AG04449 (cell line): ENCODE measurements at regions not wholly inside any gene's neighbourhood (a gene's known extent, or its start where the extent isn't known, plus 50 kb on each side); places are given as distances from the start of the nearest gene placed in this dataset.

Experiments
- CTCF ChIA-PET: fragments of 350-600 bp; formaldehyde crosslinking; extraction: SDS; loops from one replicate; lab custom pipeline; 2021; ENCODE audit warnings: antibody characterized with exemption; lab: Yijun Ruan, JAX
- POLR2A ChIA-PET: fragments of 400-600, 350-600 bp; formaldehyde crosslinking; extraction: SDS; loops from one replicate; lab custom pipeline; 2020; ENCODE audit warnings: antibody characterized with exemption, inconsistent platforms; lab: Yijun Ruan, JAX
- DNase-seq: peaks from one replicate; pipeline ENCODE4 v3.0.0-alpha.2; 2010; ENCODE audit warnings: low read depth, low spot score
- H3K4me3 ChIP-seq: 2 replicates; pipeline ENCODE4 v1.5.1; 2011; ENCODE audit warnings: low read depth, mild to moderate bottlenecking, control low read depth, low read length
- CTCF ChIP-seq: IDR thresholded peaks from one replicate; pipeline ENCODE4 v1.5.1; 2011; ENCODE audit warnings: mild to moderate bottlenecking, moderate library complexity, low read length, control low read depth, inconsistent platforms; ENCODE audit not compliant: insufficient read depth; ENCODE audit errors: missing control alignments

- no peak for TF ChIP-seq CTCF
- H3K4me3 ChIP-seq = no peak overlapping the region
- DNase-seq = no peak
- ChIA-PET POLR2A (no interaction called here), CTCF (no interaction called here)
These were observed 199.4 kb upstream of the HMCN1 start for GRCh38 chr1:185534801-185535200.

GRCh38 chr1:185533596-185533995, 200.6 kb upstream of the HMCN1 start:
- ChIA-PET POLR2A (no interaction called here), CTCF (interaction anchor here (1.8 kb wide), 1 partner anchor 136 kb away, joined by 8 read pairs; no protein-coding TSS in a partner anchor)
- H3K4me3 ChIP-seq = no peak overlapping the region
- no peak for TF ChIP-seq CTCF
- no peak for DNase-seq

GRCh38 chr1:185532856-185533255, 201.3 kb upstream of the HMCN1 start:
- ChIA-PET CTCF (interaction anchor here (1.0 to 1.8 kb wide), 3 partner anchors 17 to 148 kb away, joined by 3 to 8 read pairs (median 4); no protein-coding TSS in a partner anchor), POLR2A (no interaction called here)
- no peak overlapping the region for H3K4me3 ChIP-seq
- no peak for TF ChIP-seq CTCF
- no peak for DNase-seq

GRCh38 chr1:185531838-185532237, 202.4 kb upstream of the HMCN1 start:
- TF ChIP-seq CTCF = no peak
- no peak for DNase-seq
- ChIA-PET POLR2A (no interaction called here), CTCF (interaction anchor here (1.7 kb wide), 1 partner anchor 16 kb away, joined by 4 read pairs; no protein-coding TSS in a partner anchor)
- H3K4me3 ChIP-seq = no peak overlapping the region

- ChIA-PET POLR2A (no interaction called here), CTCF (no interaction called here)
- no peak for TF ChIP-seq CTCF
- DNase-seq = no peak
- no peak overlapping the region for H3K4me3 ChIP-seq
These were observed 204.0 kb upstream of the HMCN1 start for GRCh38 chr1:185530215-185530614.

- ChIA-PET POLR2A (interaction anchor here (0.7 kb wide), 1 partner anchor 17 kb away, joined by 3 read pairs; no protein-coding TSS in a partner anchor), CTCF (no interaction called here)
- TF ChIP-seq CTCF = no peak
- DNase-seq = no peak
- no peak overlapping the region for H3K4me3 ChIP-seq
These were observed 204.5 kb upstream of the HMCN1 start for GRCh38 chr1:185529673-185530072.
